GM13977 (cell line): ENCODE measurements at regions not wholly inside any gene's neighbourhood (a gene's known extent, or its start where the extent isn't known, plus 50 kb on each side); places are given as distances from the start of the nearest gene placed in this dataset.

Experiments used
- DNase-seq: peaks from one replicate; pipeline ENCODE4 v3.0.0; 2012; ENCODE audit warnings: low spot score
- CTCF ChIP-seq: IDR thresholded peaks from 2 replicates; pipeline ENCODE4 v1.5.1; 2012; ENCODE audit warnings: mild to moderate bottlenecking, control low read depth; ENCODE audit not compliant: insufficient read depth; ENCODE audit errors: extremely low read depth, missing control alignments
- in situ Hi-C: fragments of 300-500 bp; cut with MboI; formaldehyde crosslinking; loops from one replicate; pipeline ENCODE4 v1.12.0; 2022; ENCODE audit warnings: low sequenced_read_pairs, low pct_unique_long_range_greater_than_20kb, mixed read lengths, inconsistent platforms; ENCODE audit not compliant: unreplicated experiment

GRCh38 chr18:28855989-28856388 is 679.1 kb upstream of the CDH2 start:
- DNase-seq = no peak

GRCh38 chr18:28855524-28855923 is 678.6 kb upstream of the CDH2 start:
- DNase-seq = no peak
- in situ Hi-C loops = no loop called here
- no peak for TF ChIP-seq CTCF

More at GRCh38 chr18:28855989-28856388, 679.1 kb upstream of the CDH2 start:
- in situ Hi-C loops = no loop called here
- TF ChIP-seq CTCF = no peak

GRCh38 chr18:28854964-28855363 is 678.0 kb upstream of the CDH2 start:
- no peak for DNase-seq
- TF ChIP-seq CTCF = no peak
- in situ Hi-C loops = no loop called here

GRCh38 chr18:28846958-28847357 is 670.0 kb upstream of the CDH2 start:
- in situ Hi-C loops = no loop called here
- no peak for TF ChIP-seq CTCF
- DNase-seq = no peak

- DNase-seq = no peak
- no peak for TF ChIP-seq CTCF
- in situ Hi-C loops = no loop called here
These were observed 660.2 kb upstream of the CDH2 start for GRCh38 chr18:28837100-28837499.

- TF ChIP-seq CTCF = no peak
- in situ Hi-C loops = no loop called here
- DNase-seq = no peak
These were observed 658.0 kb upstream of the CDH2 start for GRCh38 chr18:28834889-28835288.

- no peak for TF ChIP-seq CTCF
- in situ Hi-C loops = no loop called here
- DNase-seq = no peak
These were observed 655.0 kb upstream of the CDH2 start for GRCh38 chr18:28831908-28832307.
